ENCODE measurements at regions not wholly inside any gene's neighbourhood (a gene's known extent, or its start where the extent isn't known, plus 50 kb on each side); places are given as distances from the start of the nearest gene placed in this dataset.

- no peak overlapping the region for H3K9ac ChIP-seq
- H3K27me3 ChIP-seq, result no peaks in the 10 kb centered on the region
- no peaks in the 10 kb centered on the region for H3K9me3 ChIP-seq (ENCODE audit: low read depth)
- no peaks in the 10 kb centered on the region for H3K9me3 Mint-ChIP-seq
- H3K36me3 Mint-ChIP-seq, result no peaks in the 10 kb centered on the region
- no peak overlapping the region for H3K4me3 ChIP-seq
- H3K27ac ChIP-seq, result no peak overlapping the region
- no peaks in the 10 kb centered on the region for H3K79me2 ChIP-seq (ENCODE audit: low read depth)
- H2AFZ ChIP-seq (replicated peaks), result no peak overlapping the region
- no peak overlapping the region for H3K4me2 ChIP-seq
- no peaks in the 10 kb centered on the region for H4K20me1 ChIP-seq (ENCODE audit: low read depth)
- H3K27me3 Mint-ChIP-seq (ENCODE audit: insufficient read depth, low read depth), result no peaks in the 10 kb centered on the region
- H3K4me3 Mint-ChIP-seq, result no peak overlapping the region
- TF ChIP-seq EZH2phosphoT487 (IDR thresholded peaks at IDR 0.05) (no peak), CTCF (IDR thresholded peaks at IDR 0.05) (no peak), EZH2 (IDR thresholded peaks at IDR 0.05) (no peak)
- H3K36me3 ChIP-seq, result no peaks in the 10 kb centered on the region
- no peak for DNase-seq (ENCODE audit: low spot score)
- H3F3A ChIP-seq (ENCODE audit: low read depth), result no peaks in the 10 kb centered on the region
- H3K4me1 Mint-ChIP-seq, result peaks cover 10% of the 10 kb centered on the region
- H3K27ac Mint-ChIP-seq, result no peak overlapping the region
- no peaks in the 10 kb centered on the region for H3K4me1 ChIP-seq
These were observed 191.6 kb upstream of the CCN2 start for GRCh38 chr6:132142768-132143167.

- no peaks in the 10 kb centered on the region for H3K27me3 Mint-ChIP-seq (ENCODE audit: insufficient read depth, low read depth)
- Histone ChIP-seq H2AFZ (replicated peaks) (no peak overlapping the region), H3K79me2 (ENCODE audit: low read depth) (no peaks in the 10 kb centered on the region), H3K4me1 (no peaks in the 10 kb centered on the region), H3K27me3 (no peaks in the 10 kb centered on the region), H3F3A (ENCODE audit: low read depth) (no peaks in the 10 kb centered on the region), H3K27ac (no peak overlapping the region), H3K36me3 (no peaks in the 10 kb centered on the region), H3K9me3 (ENCODE audit: low read depth) (no peaks in the 10 kb centered on the region), H4K20me1 (ENCODE audit: low read depth) (no peaks in the 10 kb centered on the region), H3K4me3 (no peak overlapping the region), H3K4me2 (no peak overlapping the region), H3K9ac (no peak overlapping the region)
- no peak overlapping the region for H3K27ac Mint-ChIP-seq
- peaks cover 8% of the 10 kb centered on the region for H3K4me1 Mint-ChIP-seq
- H3K36me3 Mint-ChIP-seq, result no peaks in the 10 kb centered on the region
- no peaks in the 10 kb centered on the region for H3K9me3 Mint-ChIP-seq
- TF ChIP-seq CTCF (IDR thresholded peaks at IDR 0.05), result no peak
- no peak for TF ChIP-seq EZH2phosphoT487 (IDR thresholded peaks at IDR 0.05)
- no peak for TF ChIP-seq EZH2 (IDR thresholded peaks at IDR 0.05)
- H3K4me3 Mint-ChIP-seq, result no peak overlapping the region
- DNase-seq (ENCODE audit: low spot score), result no peak
These were observed 191.1 kb upstream of the CCN2 start for GRCh38 chr6:132142308-132142707.

GRCh38 chr6:132140189-132140588 is 189.0 kb upstream of the CCN2 start:
- Mint-ChIP-seq H3K4me3 (no peak overlapping the region), H3K4me1 (no peaks in the 10 kb centered on the region), H3K27me3 (ENCODE audit: insufficient read depth, low read depth) (peaks cover 3% of the 10 kb centered on the region), H3K9me3 (no peaks in the 10 kb centered on the region), H3K36me3 (no peaks in the 10 kb centered on the region), H3K27ac (no peak overlapping the region)
- H3F3A ChIP-seq (ENCODE audit: low read depth), result no peaks in the 10 kb centered on the region
- no peaks in the 10 kb centered on the region for H3K9me3 ChIP-seq (ENCODE audit: low read depth)
- no peak overlapping the region for H3K9ac ChIP-seq
- H2AFZ ChIP-seq (replicated peaks), result no peak overlapping the region
- no peaks in the 10 kb centered on the region for H4K20me1 ChIP-seq (ENCODE audit: low read depth)
- no peak for DNase-seq (ENCODE audit: low spot score)
- no peak overlapping the region for H3K4me2 ChIP-seq
- H3K27me3 ChIP-seq, result no peaks in the 10 kb centered on the region
- H3K4me1 ChIP-seq, result no peaks in the 10 kb centered on the region
- no peak overlapping the region for H3K27ac ChIP-seq
- no peak for TF ChIP-seq EZH2 (IDR thresholded peaks at IDR 0.05)
- TF ChIP-seq EZH2phosphoT487 (IDR thresholded peaks at IDR 0.05), result no peak
- H3K36me3 ChIP-seq, result no peaks in the 10 kb centered on the region
- no peak overlapping the region for H3K4me3 ChIP-seq
- no peaks in the 10 kb centered on the region for H3K79me2 ChIP-seq (ENCODE audit: low read depth)

- Mint-ChIP-seq H3K9me3 (no peaks in the 10 kb centered on the region), H3K36me3 (no peaks in the 10 kb centered on the region), H3K27me3 (ENCODE audit: insufficient read depth, low read depth) (peaks cover 3% of the 10 kb centered on the region), H3K4me1 (no peaks in the 10 kb centered on the region), H3K4me3 (no peak overlapping the region), H3K27ac (no peak overlapping the region)
- no peak overlapping the region for H3K4me3 ChIP-seq
- H3F3A ChIP-seq (ENCODE audit: low read depth), result no peaks in the 10 kb centered on the region
- no peak overlapping the region for H3K4me2 ChIP-seq
- no peaks in the 10 kb centered on the region for H3K36me3 ChIP-seq
- H3K27ac ChIP-seq, result no peak overlapping the region
- H3K9me3 ChIP-seq (ENCODE audit: low read depth), result no peaks in the 10 kb centered on the region
- no peaks in the 10 kb centered on the region for H3K4me1 ChIP-seq
- TF ChIP-seq EZH2 (IDR thresholded peaks at IDR 0.05) (no peak), CTCF (IDR thresholded peaks at IDR 0.05) (no peak)
- H3K79me2 ChIP-seq (ENCODE audit: low read depth), result no peaks in the 10 kb centered on the region
- DNase-seq (ENCODE audit: low spot score), result no peak
- H2AFZ ChIP-seq (replicated peaks), result no peak overlapping the region
- no peak overlapping the region for H3K9ac ChIP-seq
- no peaks in the 10 kb centered on the region for H3K27me3 ChIP-seq
- no peaks in the 10 kb centered on the region for H4K20me1 ChIP-seq (ENCODE audit: low read depth)
These were observed 188.4 kb upstream of the CCN2 start for GRCh38 chr6:132139611-132140010.

Data from neural progenitor cell (in vitro differentiated cells).